Common myeloid progenitor, CD34-positive (primary cell): ENCODE measurements at regions not wholly inside any gene's neighbourhood (a gene's known extent, or its start where the extent isn't known, plus 50 kb on each side); places are given as distances from the start of the nearest gene placed in this dataset.

Source experiments
- CTCF ChIA-PET: fragments of 350-600 bp; sonication (Branson Sonifier 250); formaldehyde crosslinking; loops from one replicate; lab custom pipeline; 2021; ENCODE audit warnings: antibody characterized with exemption; lab: Charles Lee
- POLR2A ChIA-PET: fragments of 350-600 bp; sonication (Branson Sonifier 250); formaldehyde crosslinking; loops from one replicate; lab custom pipeline; 2021; ENCODE audit warnings: antibody characterized with exemption; lab: Charles Lee
- DNase-seq, 3 donors: peaks; one replicate each; pipeline versions ENCODE4 v3.0.0 to v3.0.0-alpha.2; 2013
- H3K27ac ChIP-seq, 2 experiments: 1 replicate in 1 of 2; 2 replicates in 1 of 2; pipeline ENCODE4 v1.7.0; 2013; ENCODE audit warnings: inconsistent platforms in 2 of 2, low read length in 2 of 2, mild to moderate bottlenecking in 2 of 2, low read depth in 1 of 2, moderate library complexity in 1 of 2; ENCODE audit not compliant: severe bottlenecking in 2 of 2, insufficient read depth in 1 of 2, poor library complexity in 1 of 2
- H3K27me3 ChIP-seq, 5 experiments: replicated peaks in 2 of 5; 1 replicate in 3 of 5; 2 replicates in 2 of 5; pipeline versions ENCODE4 v1.6.1 to v1.7.0; 2013; ENCODE audit warnings: low read length in 4 of 5, mild to moderate bottlenecking in 2 of 5, moderate library complexity in 2 of 5, inconsistent platforms in 1 of 5; ENCODE audit not compliant: insufficient read depth in 5 of 5, control insufficient read depth in 4 of 5
- H3K36me3 ChIP-seq, 4 experiments: 1 replicate in 2 of 4; 2 replicates in 2 of 4; pipeline versions ENCODE4 v1.6.1 to v1.7.0; 2013; ENCODE audit warnings: low read length in 3 of 4, control low read depth in 1 of 4, mild to moderate bottlenecking in 1 of 4; ENCODE audit not compliant: control insufficient read depth in 4 of 4, insufficient read depth in 4 of 4
- H3K4me1 ChIP-seq, 4 experiments: 1 replicate in 3 of 4; 2 replicates in 1 of 4; pipeline versions ENCODE4 v1.6.1 to v1.7.1; 2013; ENCODE audit warnings: low read length in 3 of 4, mild to moderate bottlenecking in 3 of 4, control low read depth in 1 of 4, inconsistent platforms in 1 of 4, moderate library complexity in 1 of 4; ENCODE audit not compliant: control insufficient read depth in 4 of 4, insufficient read depth in 4 of 4; ENCODE audit errors: control extremely low read depth in 1 of 4
- H3K4me3 ChIP-seq, 7 experiments: 1 replicate in 4 of 7; 2 replicates in 3 of 7; pipeline versions ENCODE4 v1.5.1 to v1.7.0; 2013; ENCODE audit warnings: mild to moderate bottlenecking in 7 of 7, low read length in 6 of 7, moderate library complexity in 6 of 7, inconsistent platforms in 2 of 7, low read depth in 2 of 7, control low read depth in 1 of 7; ENCODE audit not compliant: insufficient read depth in 4 of 7, control insufficient read depth in 1 of 7; ENCODE audit errors: extremely low read depth in 1 of 7
- H3K9me3 ChIP-seq, 5 experiments: 1 replicate in 4 of 5; 2 replicates in 1 of 5; pipeline versions ENCODE4 v1.6.1 to v1.7.1; 2013; ENCODE audit warnings: low read length in 4 of 5, mild to moderate bottlenecking in 2 of 5, inconsistent platforms in 1 of 5, low read depth in 1 of 5, moderate library complexity in 1 of 5; ENCODE audit not compliant: control insufficient read depth in 4 of 5, insufficient read depth in 2 of 5; ENCODE audit errors: control extremely low read depth in 1 of 5
- WGBS: methylation state at CpG from one replicate; pipeline ENCODE4 v1.1.5; 2013; ENCODE audit not compliant: insufficient coverage; 5-methylcytosine and 5-hydroxymethylcytosine counted together

DNA sequence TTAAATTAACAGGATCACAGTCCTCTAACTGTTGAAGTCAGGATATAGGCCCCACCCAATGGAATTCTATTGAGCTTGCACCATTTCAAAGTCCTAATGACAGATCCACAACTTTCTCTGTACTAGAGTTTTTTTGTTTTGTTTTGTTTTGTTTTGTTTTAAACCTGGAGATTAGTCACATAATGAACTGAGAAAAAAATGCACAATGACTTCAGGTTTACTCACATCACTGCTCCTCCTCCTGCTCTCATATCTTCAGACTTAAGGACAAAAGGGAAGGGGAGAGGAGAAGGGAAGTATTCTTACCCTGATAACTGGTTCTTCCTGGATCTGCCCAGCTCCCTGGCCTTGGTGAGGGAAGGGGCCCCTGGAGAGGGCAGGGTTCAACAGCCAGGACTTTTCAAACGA lies 208.2 kb upstream of the EPHA4 start:
- DNase-seq: no peak
- ChIA-PET CTCF (no interaction called here), POLR2A (no interaction called here)
- Histone ChIP-seq H3K4me3 (no peak overlapping the region), H3K9me3 (no peaks in the 10 kb centered on the region), H3K4me1 (no peaks in the 10 kb centered on the region), H3K36me3 (no peaks in the 10 kb centered on the region), H3K27ac (no peak overlapping the region), H3K27me3 (no peaks in the 10 kb centered on the region)
- WGBS: 83% methylated on average over 1 of the region's 1 CpG

DNA sequence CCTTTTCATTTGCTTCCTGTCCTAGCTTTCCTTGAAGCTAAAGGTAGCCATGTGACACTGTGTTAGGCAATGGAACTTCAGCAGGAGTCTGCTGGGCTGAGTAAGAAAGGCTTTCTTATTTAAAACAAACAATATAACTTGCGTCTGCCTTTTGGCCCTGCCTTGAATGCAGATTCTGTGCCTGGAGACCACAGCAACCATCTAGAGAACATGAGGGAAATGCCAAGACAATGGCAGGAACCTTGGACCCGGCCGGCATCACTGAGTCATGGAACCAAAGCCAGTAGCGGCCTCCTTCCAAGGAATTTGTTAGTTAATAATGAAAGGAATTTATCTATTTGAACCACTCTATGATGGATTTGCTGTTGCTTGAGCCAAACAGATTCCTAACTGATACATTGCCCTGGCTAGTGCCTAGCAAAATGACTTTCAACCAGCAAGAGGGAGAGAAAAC lies 207.5 kb upstream of the EPHA4 start:
- Histone ChIP-seq H3K27me3 (no peaks in the 10 kb centered on the region), H3K4me1 (no peaks in the 10 kb centered on the region), H3K27ac (no peak overlapping the region), H3K36me3 (no peaks in the 10 kb centered on the region), H3K9me3 (no peaks in the 10 kb centered on the region), H3K4me3 (no peak overlapping the region)
- no peak for DNase-seq
- POLR2A ChIA-PET: no interaction called here
- CTCF ChIA-PET: no interaction called here
- WGBS: 90% methylated on average over 3 of the region's 4 CpGs

DNA sequence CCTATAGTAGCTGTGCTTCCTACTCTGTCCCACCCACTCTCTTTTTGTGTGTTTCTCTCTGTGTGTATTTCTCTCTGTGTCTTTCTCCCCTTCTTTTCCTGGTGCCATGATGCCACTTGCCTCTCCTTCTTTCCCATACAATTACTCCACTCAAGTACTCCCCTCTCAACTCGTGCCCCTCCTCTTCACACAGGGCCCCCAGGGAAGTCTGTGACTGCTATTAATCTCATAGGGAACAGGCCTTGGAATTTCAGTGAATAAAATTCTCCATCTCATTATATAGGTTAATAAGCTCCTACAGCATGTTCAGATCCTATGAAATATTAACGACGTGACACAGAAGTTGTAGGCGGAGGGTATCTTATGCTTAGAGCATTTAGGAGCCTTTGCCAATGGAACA lies 205.9 kb upstream of the EPHA4 start:
- H3K4me3 ChIP-seq: no peak overlapping the region
- DNase-seq: no peak
- no peak overlapping the region for H3K27ac ChIP-seq
- no peaks in the 10 kb centered on the region for H3K27me3 ChIP-seq
- ChIA-PET CTCF (no interaction called here), POLR2A (no interaction called here)
- WGBS: 50% methylated on average over 1 of the region's 4 CpGs
- no peaks in the 10 kb centered on the region for H3K9me3 ChIP-seq
- H3K4me1 ChIP-seq: no peaks in the 10 kb centered on the region
- H3K36me3 ChIP-seq: no peaks in the 10 kb centered on the region

- CTCF ChIA-PET: no interaction called here
- H3K27ac ChIP-seq: no peak overlapping the region
- DNase-seq: no peak
- no peaks in the 10 kb centered on the region for H3K27me3 ChIP-seq
- no peaks in the 10 kb centered on the region for H3K36me3 ChIP-seq
- no CpG with 5 or more reads among the region's 1 CpG for WGBS
- POLR2A ChIA-PET: no interaction called here
- no peaks in the 10 kb centered on the region for H3K9me3 ChIP-seq
- H3K4me1 ChIP-seq: no peaks in the 10 kb centered on the region
- no peak overlapping the region for H3K4me3 ChIP-seq
These were observed 205.0 kb upstream of the EPHA4 start for GRCh38 chr2:221777119-221777518.

DNA sequence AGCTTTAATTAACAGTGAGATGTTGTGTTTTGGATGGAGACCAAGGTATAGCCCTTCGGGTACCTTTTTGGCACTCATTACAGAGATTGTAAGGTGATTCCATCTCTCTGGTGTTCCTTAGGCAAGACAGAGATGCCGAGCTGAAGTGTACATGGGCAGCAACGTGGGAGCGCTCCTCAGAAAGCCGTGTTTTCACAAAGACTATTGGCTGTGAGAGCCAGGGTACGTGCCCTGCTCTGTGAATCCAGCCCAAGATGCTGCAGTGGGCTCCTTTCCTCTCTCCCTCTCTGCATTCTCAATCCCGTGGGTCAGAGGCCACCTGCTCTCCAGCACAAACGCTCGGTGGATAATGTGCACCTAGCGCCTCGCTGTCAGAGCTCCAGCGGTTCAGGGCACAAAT lies 203.0 kb upstream of the EPHA4 start:
- Histone ChIP-seq H3K9me3 (no peaks in the 10 kb centered on the region), H3K4me3 (no peak overlapping the region), H3K4me1 (no peaks in the 10 kb centered on the region), H3K27ac (no peak overlapping the region), H3K36me3 (no peaks in the 10 kb centered on the region), H3K27me3 (no peaks in the 10 kb centered on the region)
- POLR2A ChIA-PET: no interaction called here
- DNase-seq: no peak
- CTCF ChIA-PET: no interaction called here
- 92% methylated on average over 11 of the region's 12 CpGs for WGBS

DNA sequence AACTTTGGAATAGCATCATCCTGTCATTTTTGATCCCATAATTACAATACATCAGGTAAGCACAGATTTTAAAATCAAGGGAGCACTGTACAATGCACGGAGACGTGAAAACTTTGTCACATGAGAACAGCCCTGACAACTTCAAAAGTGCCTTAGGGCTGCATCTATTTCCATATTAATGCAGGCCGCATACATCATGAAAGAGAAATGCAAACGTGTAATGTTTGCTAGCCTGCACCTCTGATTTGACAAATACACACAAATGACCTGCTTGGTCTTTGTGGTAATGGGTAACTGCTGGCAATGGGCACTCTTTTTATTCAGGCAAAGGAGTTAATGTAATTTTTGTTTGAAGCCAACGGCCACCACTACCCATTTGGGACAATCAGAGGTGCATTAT lies 202.0 kb upstream of the EPHA4 start:
- Histone ChIP-seq H3K4me1 (no peaks in the 10 kb centered on the region), H3K27ac (no peak overlapping the region), H3K27me3 (no peaks in the 10 kb centered on the region), H3K9me3 (no peaks in the 10 kb centered on the region), H3K36me3 (no peaks in the 10 kb centered on the region), H3K4me3 (no peak overlapping the region)
- ChIA-PET POLR2A (no interaction called here), CTCF (no interaction called here)
- no peak for DNase-seq
- WGBS: 86% methylated on average over 4 of the region's 5 CpGs

- WGBS: no CpG with 5 or more reads among the region's 1 CpG
- Histone ChIP-seq H3K4me3 (no peak overlapping the region), H3K4me1 (no peaks in the 10 kb centered on the region), H3K27ac (no peak overlapping the region), H3K36me3 (no peaks in the 10 kb centered on the region), H3K9me3 (no peaks in the 10 kb centered on the region), H3K27me3 (no peaks in the 10 kb centered on the region)
- ChIA-PET CTCF (no interaction called here), POLR2A (no interaction called here)
- no peak for DNase-seq
These were observed 199.2 kb upstream of the EPHA4 start for GRCh38 chr2:221771297-221771696.
